Amniotic stem cell (primary cell): ENCODE measurements at regions not wholly inside any gene's neighbourhood (a gene's known extent, or its start where the extent isn't known, plus 50 kb on each side); places are given as distances from the start of the nearest gene placed in this dataset.

Experiments used
- DNase-seq: peaks from one replicate; lab custom pipeline; 2025; lab: John Stamatoyannopoulos, UW

DNA sequence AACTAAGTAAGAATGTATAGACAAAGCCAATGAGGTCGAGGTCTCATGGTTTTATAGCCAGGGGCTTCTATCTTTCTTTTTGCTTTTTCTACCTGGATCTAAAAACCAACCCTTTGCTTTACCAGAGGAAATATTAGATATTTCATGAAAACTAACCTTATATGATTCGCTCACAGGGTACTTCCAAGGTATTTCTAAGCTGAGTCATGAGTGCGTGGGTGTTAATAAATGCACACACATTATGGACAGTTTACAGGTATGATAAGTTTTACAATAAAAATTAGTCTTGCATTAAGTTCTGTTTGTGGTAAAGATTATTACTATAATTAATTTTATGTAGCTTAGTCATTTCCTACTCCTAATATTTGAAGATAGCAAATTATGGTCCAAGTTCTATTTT lies 217.2 kb downstream of the CHRM3 start:
- no peak for DNase-seq

DNA sequence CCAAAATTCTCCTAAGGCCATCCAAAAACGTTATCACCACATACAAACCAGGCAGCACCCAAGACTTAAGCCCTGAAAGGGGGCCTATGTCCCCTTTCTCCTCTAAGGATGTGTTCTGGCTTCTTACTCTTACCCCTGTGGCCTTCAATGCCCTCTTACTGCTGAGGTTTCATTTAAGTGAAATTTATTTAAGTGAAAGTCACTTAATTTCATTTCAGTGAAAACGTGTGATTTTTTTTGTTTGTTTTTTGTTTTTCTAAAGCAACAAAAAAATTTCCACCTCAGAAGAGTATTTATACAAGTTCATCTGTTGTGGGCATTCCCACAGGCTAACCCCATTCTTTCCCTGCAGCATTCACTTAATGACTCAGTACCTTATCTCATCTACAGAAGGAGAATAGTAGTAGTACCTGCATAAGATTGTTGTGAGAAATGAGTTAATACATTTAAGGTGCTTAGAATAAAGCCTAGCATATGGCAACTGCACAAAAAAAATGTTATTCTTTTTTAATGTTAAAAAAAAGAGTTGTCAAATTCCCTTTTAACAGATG lies 220.6 kb downstream of the CHRM3 start:
- DNase-seq = no peak

DNA sequence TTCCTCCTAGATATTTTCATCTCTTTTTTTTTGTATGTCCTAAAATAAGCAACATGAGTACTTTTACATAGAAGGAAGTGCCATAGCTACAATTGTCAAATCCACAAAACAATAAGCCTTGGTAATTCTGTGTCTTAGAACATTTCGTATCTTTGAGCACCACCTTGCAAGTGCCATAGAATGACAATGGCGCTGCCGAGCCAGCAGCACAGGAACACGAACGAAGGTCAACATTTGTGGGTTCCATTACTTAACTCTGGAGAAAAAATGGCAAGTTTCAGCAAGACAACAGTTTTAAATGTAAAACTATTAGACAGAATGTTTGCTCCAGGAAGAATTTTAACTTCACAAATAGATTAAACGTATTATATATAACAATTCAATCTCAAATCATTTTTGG lies 222.1 kb downstream of the CHRM3 start:
- no peak for DNase-seq

DNA sequence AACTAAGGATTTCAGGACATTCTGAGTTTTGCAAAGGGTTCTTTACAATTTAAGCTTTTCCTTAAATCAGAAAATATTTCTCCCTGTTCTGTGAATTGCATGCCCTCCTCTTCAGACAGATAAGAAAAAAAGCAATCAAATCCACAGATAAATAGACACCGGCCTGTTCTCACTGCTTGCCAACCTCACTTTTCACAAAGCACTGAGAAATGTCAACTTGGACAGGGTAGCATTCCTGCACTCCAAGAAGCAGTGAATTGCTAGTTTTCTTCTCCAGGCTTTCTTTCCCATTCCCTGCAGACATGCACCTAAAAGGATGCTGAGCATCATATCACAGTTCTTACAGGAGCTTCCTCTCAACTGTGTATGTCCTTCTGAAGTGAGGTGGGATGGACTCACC lies 226.0 kb downstream of the CHRM3 start:
- DNase-seq = no peak

DNA sequence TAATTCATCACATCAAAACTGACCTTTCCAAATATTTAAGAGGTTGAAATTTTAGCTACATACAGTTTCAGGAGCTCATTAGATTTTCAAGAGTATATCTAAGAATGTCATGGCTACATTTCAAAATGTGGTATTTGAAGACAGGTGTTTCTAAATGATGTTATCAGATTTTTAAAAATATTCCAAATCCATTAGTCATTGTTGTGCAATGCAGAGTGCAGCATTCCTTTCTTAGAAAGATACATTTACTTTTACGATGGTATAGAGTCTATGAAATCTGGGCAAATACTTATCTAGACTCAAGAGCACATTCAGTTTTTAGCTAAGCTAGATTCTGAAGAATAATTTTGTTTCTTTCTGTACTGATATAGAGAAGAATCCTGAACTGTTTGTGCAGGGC lies 230.3 kb downstream of the CHRM3 start:
- no peak for DNase-seq

DNA sequence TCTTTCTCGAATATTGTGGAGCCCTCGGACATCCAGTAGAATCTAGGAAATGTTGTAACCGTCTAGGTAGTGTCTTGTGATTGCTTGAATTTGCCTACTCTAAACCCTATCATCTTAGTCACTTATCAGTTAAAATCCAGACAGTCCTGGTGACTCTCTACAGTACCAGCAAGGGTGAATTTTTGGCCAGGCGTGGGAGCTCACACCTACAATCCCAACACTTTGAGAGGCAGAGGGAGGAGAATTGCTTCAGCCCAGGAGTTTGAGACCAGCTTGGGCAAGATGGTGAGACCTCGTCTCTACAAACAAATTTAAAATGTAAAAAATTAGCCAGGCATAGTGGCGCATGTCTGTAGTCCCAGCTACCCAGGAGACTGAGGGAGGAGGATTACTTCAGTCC lies 230.9 kb downstream of the CHRM3 start:
- DNase-seq = no peak

DNA sequence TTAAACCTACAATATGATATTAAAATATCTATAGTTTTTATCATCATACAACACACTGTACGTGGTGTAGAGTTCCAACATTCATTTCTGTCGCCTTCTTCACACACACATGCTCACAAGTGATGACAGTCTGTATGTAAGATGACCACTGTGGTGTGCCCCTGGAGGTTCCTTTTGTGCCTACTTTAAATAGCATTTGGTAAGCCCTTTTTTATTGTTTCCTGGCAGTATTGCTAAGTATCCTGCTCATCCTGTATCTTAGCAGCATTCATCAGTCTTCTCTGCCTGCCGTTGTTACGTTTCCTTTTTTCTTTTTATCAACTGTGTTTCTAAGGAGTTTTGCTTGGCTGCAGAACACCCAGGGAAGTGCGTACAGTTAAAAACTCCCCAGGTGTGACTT lies 231.4 kb downstream of the CHRM3 start:
- no peak for DNase-seq

DNA sequence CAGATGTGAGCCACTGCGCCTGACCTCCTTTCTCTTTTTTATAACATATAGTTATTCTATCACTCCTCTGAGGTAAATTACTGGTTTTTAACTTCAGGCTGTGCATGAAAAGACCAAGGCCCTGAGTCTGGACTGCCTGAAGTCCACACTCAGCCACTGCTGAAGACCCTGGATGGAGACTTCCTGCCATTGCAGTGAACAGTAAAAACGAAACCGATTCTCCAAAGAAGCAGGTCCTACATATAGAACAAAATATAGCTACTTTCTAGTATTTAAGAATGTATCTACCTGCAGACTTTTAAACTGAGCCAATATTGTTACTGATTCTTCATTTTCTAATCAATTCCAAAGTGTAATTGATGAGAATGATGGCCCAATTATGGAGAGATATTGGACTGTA lies 232.8 kb downstream of the CHRM3 start:
- DNase-seq = no peak

DNA sequence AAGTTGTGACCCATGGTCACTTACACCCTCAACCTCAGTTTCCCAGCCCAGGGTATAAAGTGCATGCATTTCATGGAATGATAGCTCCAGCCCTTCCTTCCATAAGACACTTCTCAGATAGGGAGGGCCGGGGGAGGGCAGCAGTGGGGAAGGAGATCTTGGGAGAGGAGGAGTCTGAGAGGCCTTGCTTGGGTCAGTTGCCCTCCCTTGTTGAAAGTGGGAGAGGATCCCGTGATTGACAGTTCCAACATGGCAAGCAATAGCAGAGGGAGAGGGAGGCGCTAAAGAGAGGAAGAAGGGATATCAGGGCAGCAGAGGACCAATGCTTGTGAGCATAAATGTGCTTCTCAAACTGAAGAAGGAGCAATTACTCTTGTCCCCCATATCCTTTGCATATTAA lies 244.4 kb downstream of the CHRM3 start:
- no peak for DNase-seq

DNA sequence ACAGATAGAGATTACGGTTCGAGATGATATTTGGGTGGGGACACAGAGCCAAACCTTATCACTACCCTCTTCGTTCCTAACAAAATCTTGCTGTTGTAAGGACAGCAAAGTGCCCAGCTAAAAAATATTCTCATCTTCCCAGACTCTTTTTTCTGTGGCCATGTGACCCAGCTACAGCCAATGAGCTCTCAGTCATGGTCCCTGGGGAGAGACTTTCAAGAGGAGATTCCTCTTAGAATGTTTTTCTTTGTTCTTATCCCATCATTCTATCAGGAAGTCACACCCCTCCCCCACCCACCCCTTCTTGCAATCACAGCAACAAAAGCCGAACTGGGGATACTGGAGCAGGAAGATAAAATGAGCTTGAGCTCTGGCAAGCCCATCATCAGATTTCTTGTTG lies 247.1 kb downstream of the CHRM3 start:
- no peak for DNase-seq

DNA sequence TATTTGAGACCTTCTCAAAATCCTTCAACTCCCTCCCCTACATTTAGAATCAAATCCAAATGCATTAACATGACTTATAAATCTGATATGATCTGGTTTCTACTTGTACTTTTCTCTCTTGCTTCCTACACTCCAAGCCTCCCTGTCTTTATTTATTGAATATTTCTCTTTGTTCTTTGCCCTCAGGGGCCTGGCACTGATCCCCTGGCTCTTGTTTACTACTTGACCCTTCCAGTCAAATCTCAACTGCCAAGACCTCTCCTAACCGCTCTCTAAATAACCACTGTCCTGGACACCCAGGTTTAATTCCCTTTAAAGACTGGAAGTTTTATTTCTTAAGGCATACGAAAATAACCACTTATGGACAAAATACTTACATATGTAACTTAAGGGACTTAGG lies 248.9 kb downstream of the CHRM3 start:
- DNase-seq = no peak

DNA sequence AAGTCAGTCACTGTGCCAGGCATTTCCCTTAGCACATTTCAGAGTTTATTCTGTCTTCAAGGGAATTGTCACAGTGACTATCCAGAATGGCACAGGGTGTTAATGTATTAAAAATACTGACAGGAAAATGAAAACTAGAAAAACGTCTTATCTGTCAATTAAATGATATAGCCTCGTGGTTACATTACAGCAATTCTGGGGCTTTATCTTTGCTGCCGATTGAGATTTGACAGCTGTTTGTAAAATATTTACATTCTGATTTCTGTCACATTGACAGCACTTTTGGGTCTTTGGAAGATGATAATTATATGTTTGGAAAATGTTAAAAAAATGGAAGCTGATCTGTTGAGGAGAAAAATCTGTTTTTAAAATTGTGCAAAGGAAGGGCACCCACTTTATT lies 250.0 kb downstream of the CHRM3 start:
- no peak for DNase-seq

DNA sequence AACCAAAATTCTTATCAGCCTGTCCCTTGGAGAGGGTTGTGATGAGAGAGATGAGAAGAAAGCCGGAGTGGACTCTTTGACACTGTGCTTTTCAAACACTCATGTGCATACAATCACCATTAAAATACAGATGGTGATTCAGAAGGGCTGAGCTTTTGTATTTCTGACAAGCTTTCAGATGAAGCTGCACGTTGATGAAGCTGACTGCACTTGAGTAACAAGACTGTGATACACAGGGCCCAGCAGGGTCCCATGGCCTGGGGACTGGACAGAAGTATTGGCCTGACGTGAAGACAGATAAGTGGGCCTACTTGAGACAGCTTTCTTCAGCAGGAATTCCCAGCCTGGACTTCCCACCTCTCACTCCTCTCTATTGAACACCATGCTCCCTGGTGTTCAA lies 258.2 kb downstream of the CHRM3 start:
- no peak for DNase-seq

DNA sequence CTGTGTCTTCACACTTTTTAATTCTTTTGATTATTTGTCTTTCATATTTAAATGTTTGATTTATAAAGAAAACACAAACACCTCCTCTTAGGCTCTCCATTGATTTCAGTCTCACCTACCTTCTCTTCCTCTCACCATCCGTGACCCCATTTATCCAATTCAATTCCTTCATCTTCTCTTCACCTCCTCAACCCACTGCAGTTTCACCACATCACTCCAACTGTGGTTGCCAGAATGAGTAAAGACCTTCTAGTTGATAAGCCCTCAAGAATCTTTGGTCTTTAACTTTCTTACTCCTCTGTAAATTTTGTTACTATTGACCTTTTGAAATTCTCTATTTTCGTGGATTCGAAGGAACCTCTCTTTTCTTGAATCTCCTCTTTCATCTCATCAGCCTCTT lies 260.7 kb downstream of the CHRM3 start:
- DNase-seq = no peak

DNA sequence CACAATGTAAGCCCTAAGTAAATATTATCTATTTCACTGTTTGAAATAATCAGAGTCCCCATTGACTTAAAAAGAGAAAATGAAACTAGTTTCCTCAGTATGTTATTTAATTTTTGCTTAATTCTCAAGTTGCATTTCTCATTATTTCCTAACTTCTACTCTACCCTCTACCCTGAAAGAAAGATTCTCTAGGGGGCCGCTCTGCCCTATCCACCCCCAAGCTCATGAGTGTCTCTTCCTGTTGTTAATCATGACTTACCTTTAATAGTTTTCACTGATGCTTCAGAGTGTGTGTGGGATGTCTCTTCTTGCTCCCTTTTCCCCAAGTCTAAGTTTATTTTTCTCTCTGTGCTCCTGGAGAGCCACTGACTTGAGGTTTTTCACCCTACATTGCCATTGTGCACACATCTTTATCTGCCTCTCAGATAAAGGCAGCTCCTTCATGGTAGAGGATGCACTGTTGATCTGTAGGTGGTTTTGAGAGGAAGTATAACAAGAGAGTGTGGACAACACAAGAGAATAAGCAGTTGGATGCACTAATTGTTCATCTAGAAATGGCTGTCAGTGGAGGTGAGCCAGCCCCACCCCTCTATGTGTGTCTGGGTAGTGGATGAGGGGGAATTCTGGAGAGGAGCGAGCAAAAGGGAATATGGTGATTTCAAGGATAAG lies 261.7 kb downstream of the CHRM3 start:
- no peak for DNase-seq

DNA sequence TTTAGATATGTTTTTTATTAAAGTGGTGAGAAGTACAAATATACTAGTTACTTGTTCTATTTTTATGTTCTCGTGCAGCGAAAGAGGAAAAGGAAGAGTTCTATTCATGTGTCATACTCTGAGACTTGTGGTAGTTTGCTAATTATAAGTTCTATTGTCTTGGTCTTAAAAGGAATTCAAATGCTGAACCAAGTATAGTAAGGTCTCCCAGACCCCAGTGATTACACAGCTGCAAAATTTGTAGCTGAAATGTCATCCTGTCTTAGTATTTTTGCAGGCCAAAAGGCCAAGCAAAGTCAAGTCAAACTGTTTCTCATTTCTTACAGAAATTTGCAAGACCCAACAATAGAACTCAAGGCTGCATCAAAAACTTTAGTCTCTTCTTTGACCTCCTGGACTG lies 268.7 kb downstream of the CHRM3 start:
- DNase-seq = no peak

DNA sequence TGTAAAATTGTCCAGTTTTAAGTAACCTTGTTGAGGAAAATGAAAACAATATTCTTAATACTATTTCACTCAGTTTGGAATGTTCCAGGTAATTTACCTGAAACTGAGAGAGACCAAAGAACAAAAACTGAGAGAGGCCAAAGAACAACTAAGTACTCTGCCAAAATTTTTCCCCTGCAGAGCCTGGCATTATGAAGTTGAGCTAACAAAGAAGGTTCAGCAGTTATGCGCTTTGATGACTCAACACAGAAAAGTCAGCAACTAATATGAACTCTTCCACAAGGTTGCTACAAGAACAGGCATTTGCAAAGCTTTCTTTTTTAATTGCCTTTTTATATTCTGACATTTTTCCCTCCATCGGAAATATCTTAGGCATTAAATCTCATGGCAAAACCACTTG lies 270.9 kb downstream of the CHRM3 start:
- DNase-seq = no peak

DNA sequence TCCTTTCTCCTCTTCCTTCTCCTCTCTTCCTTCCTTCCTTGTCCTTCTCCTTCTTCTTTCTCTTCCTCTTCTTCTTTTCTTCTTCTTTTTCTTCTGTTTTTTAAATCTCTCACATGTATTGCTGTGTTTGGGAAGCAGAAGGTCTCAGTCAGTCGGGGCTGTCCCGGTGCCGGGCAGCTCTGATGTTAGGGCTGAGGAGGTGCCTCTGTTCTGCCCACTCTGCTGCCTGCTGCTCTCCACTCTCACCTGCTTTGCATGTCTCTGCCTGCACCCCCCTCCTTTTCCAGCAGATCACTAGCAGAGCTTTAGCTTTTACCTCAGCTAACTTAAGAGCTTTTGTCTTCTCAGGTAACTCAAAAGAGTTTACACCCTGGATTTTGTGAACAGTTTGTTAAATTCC lies 276.6 kb downstream of the CHRM3 start:
- DNase-seq = no peak

DNA sequence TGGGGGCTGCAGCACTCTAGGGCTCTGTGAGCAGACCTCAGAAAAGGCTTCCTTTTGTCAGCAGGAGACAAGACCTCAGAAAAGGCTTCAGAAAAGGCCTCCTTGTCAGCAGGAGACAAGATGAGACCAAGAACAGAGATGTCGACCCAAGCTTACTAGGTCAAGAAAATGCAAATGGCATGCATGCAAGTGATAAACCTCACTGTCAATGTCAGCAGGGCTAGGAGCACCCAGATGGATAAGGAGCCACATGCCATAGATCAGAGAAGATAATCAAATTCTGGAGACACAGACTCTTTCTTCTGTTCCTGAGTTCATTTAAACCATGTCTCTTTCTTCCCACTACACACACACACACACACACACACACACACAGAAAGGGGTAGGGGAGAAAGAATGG lies 285.9 kb downstream of the CHRM3 start:
- no peak for DNase-seq

DNA sequence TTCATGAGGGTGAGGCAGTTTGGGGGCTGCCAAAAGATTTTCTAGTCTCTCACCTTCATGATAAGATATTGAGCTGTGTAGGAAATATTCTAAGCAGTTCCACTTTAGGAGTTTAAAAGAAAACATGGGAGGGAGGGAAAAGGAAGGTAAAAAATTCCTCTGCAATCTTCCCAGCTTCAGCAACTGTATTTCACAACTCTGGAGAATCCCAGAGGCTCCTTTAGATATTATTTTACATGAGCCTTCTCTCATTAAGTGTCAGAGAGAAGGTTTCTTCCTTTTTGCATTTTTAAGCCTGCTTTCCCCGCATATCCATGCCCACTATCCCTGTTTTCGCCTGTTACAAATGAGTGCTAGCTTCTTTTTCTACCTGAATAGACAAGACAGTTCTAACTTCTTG lies 289.4 kb downstream of the CHRM3 start:
- no peak for DNase-seq

DNA sequence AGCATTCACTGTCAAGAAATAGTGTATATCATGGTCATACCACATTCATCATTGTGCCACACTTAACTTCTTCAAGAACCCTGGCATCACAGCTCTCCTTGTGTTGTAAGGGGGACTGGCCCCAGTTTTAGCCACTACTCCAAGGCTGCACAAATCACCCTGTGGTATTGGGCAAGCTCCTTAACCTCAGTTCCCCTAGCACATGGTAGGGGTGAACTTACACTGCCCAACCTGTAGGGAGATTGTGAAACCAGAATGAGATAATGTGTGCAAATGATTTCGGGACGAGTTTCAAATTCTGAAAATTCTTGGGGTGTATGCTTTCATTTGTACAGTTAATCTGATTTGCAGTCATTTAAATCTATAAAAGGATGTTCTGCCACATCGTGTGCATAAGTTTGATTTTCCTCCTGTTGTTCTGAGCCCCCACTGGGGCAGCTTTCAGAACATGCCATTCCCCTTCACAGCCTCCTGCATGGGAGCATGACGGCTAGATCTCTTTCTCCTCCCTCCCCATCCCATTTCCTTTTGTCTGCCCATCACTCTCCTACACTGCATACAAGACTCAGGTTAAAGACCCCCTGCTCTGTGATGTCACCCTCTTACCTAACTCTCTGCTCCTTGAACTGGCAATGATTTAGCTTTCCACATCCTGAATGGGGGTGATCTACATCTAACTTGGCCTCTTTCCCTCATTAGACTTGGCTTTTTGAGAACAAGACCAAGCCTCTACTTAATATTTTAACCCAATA lies 290.3 kb downstream of the CHRM3 start:
- DNase-seq = no peak

DNA sequence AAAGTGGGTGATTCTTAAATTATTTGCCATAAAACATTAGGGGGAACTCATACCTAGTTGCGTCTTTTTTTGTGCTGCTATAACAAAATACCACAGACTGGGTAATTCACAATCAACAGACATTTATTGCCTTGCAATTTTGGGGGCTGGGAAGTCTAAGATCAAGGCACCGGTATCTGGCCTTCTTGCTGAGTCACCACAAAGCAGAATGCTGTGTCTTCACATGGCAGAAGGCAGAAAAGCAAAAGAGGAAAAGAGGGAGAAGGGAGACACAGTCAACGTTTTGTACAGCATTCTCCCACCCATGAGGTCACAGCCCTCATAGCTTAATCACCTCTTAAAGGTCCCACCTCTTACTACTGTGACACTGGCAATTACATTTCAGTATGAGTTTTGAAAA lies 291.0 kb downstream of the CHRM3 start:
- no peak for DNase-seq

DNA sequence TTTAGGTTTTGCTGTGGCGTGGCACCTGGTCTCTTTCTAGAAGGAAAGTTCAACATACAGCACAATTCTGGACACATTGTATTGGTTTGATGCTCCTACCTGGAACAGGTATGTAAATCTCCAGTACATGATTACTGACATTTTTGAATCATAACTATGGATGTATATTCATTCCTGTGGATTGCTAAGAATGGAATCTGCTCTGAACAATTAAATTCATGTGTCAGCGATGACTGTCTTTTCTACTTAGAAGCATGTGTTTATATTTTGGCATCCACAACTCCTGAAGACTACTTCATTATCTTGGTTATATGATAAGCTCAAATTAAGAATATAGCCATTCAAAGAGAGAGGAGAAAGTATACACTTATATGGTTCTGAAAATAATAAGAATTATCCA lies 291.8 kb downstream of the CHRM3 start:
- no peak for DNase-seq

DNA sequence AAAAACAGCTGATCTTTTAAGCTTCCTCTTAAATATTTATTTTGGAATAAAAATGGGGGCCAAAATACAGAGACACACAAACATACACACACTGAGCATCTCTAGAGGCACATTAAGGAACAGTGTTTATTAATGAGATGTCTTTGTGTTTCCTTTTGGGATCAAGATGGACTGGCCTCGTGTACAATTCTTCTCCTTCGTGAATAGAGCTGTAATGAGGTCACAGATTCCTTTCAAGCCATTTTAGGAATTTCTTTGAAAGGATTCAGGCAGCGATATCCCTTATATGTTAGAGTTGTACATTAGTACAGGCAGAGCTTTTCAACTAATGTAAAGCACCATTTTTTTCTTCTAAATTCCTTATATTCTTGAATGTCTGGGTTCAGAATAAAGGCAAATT lies 295.7 kb downstream of the CHRM3 start:
- no peak for DNase-seq
